IMR-90 (cell line): ENCODE measurements at regions not wholly inside any gene's neighbourhood (a gene's known extent, or its start where the extent isn't known, plus 50 kb on each side); places are given as distances from the start of the nearest gene placed in this dataset.

ENCODE experiments used
- ATAC-seq: fragments of 200-7000 bp; cut with Tn5 transposase; 2 replicates; pipeline ENCODE4 v1.9.1; 2020; ENCODE audit warnings: low read depth, mild to moderate bottlenecking, moderate library complexity
- BruUV-seq: library from RNA; stranded (reverse); fragments of 400-500 nt; replicated peaks from 2 replicates; lab custom pipeline; 2021; lab: Mats Ljungman, UMichigan
- CTCF ChIA-PET: fragments of 300-600 bp; formaldehyde crosslinking; extraction: SDS; loops from one replicate; lab custom pipeline; 2021; ENCODE audit warnings: antibody characterized with exemption; lab: Yijun Ruan, JAX
- POLR2A ChIA-PET: fragments of 300-600 bp; sonication (Branson Sonifier 250); formaldehyde crosslinking; loops from one replicate; lab custom pipeline; 2022; ENCODE audit warnings: antibody characterized with exemption; ENCODE audit not compliant: unreplicated experiment; lab: Charles Lee
- DNase-seq: peaks from one replicate; pipeline ENCODE4 v3.0.0; 2013
- H2AFZ ChIP-seq: replicated peaks from 2 replicates; pipeline ENCODE3; 2013; ENCODE audit warnings: low read length, mild to moderate bottlenecking; ENCODE audit not compliant: poor library complexity
- H2AK5ac ChIP-seq: 2 replicates; pipeline ENCODE4 v1.6.1; 2013; ENCODE audit warnings: low read depth, low read length, inconsistent platforms
- H2AK9ac ChIP-seq: replicated peaks from 2 replicates; pipeline ENCODE3; 2013; ENCODE audit warnings: mild to moderate bottlenecking, low read depth, low read length, moderate library complexity; ENCODE audit not compliant: poor library complexity
- H2BK120ac ChIP-seq: 2 replicates; pipeline ENCODE4 v1.6.1; 2013; ENCODE audit warnings: low read depth, low read length, inconsistent platforms
- H2BK15ac ChIP-seq: 3 replicates; pipeline ENCODE4 v1.6.1; 2013; ENCODE audit warnings: low read depth, low read length, inconsistent platforms
- H2BK20ac ChIP-seq: 2 replicates; pipeline ENCODE4 v1.6.1; 2013; ENCODE audit warnings: low read depth, mild to moderate bottlenecking, inconsistent platforms, low read length, moderate library complexity
- H2BK5ac ChIP-seq: 2 replicates; pipeline ENCODE4 v1.6.1; 2013; ENCODE audit warnings: mild to moderate bottlenecking, low read depth, low read length, inconsistent platforms; ENCODE audit not compliant: poor library complexity, severe bottlenecking
- H3K14ac ChIP-seq: replicated peaks from 2 replicates; pipeline ENCODE4 v1.6.1; 2013; ENCODE audit warnings: low read depth, low read length, inconsistent platforms
- H3K18ac ChIP-seq: 2 replicates; pipeline ENCODE4 v1.6.1; 2013; ENCODE audit warnings: low read depth, low read length, control low read depth
- H3K23ac ChIP-seq: 2 replicates; pipeline ENCODE4 v1.6.1; 2013; ENCODE audit warnings: low read depth, low read length, inconsistent platforms
- H3K27ac ChIP-seq: 2 replicates; pipeline ENCODE4 v1.5.1; 2013; ENCODE audit warnings: mild to moderate bottlenecking, control low read depth, low read length; ENCODE audit not compliant: insufficient read depth
- H3K27me3 ChIP-seq: 2 replicates; pipeline ENCODE4 v1.6.1; 2013; ENCODE audit warnings: low read length; ENCODE audit not compliant: control insufficient read depth, insufficient read depth
- H3K36me3 ChIP-seq: 2 replicates; pipeline ENCODE4 v1.6.1; 2013; ENCODE audit warnings: low read length, mixed read lengths; ENCODE audit not compliant: control insufficient read depth, insufficient read depth
- H3K4ac ChIP-seq: 2 replicates; pipeline ENCODE4 v1.6.1; 2013; ENCODE audit warnings: low read depth, low read length, inconsistent platforms
- H3K4me1 ChIP-seq: 2 replicates; pipeline ENCODE4 v1.6.1; 2013; ENCODE audit warnings: low read length, mixed read lengths; ENCODE audit not compliant: control insufficient read depth, insufficient read depth
- H3K4me2 ChIP-seq: 2 replicates; pipeline ENCODE4 v1.6.1; 2013; ENCODE audit warnings: low read depth, mild to moderate bottlenecking, control low read depth, low read length, moderate library complexity
- H3K4me3 ChIP-seq: 2 replicates; pipeline ENCODE4 v1.5.1; 2013; ENCODE audit warnings: low read depth, mild to moderate bottlenecking, control low read depth, low read length, moderate library complexity; ENCODE audit not compliant: insufficient read depth
- H3K56ac ChIP-seq: 2 replicates; pipeline ENCODE4 v1.6.1; 2013; ENCODE audit warnings: low read length, inconsistent platforms; ENCODE audit not compliant: insufficient read depth; ENCODE audit errors: extremely low read depth
- H3K79me1 ChIP-seq, 2 experiments: 2 replicates each; pipeline ENCODE4 v1.6.1; 2013; ENCODE audit warnings: low read length in 2 of 2, inconsistent platforms in 1 of 2, low read depth in 1 of 2
- H3K9ac ChIP-seq: 2 replicates; pipeline ENCODE4 v1.6.1; 2013; ENCODE audit warnings: low read depth, low read length, control low read depth
- H3K9me1 ChIP-seq: 2 replicates; pipeline ENCODE4 v1.6.1; 2013; ENCODE audit warnings: low read length, inconsistent platforms; ENCODE audit not compliant: insufficient read depth
- H3K9me3 ChIP-seq: 2 replicates; pipeline ENCODE4 v1.6.1; 2013; ENCODE audit warnings: low read length; ENCODE audit not compliant: control insufficient read depth, insufficient read depth
- H4K20me1 ChIP-seq: 2 replicates; pipeline ENCODE4 v1.6.1; 2013; ENCODE audit warnings: low read length, inconsistent platforms; ENCODE audit not compliant: insufficient read depth
- H4K5ac ChIP-seq: 2 replicates; pipeline ENCODE4 v1.6.1; 2013; ENCODE audit warnings: mild to moderate bottlenecking, low read depth, low read length, control low read depth
- H4K8ac ChIP-seq, 2 experiments: 2 replicates each; pipeline ENCODE4 v1.6.1; 2013; ENCODE audit warnings: low read depth in 2 of 2, low read length in 2 of 2, control low read depth in 1 of 2, inconsistent platforms in 1 of 2
- H4K91ac ChIP-seq: 2 replicates; pipeline ENCODE4 v1.6.1; 2013; ENCODE audit warnings: low read depth, low read length, inconsistent platforms; ENCODE audit not compliant: insufficient read depth
- BHLHE40 ChIP-seq: fragments of 150-350 bp; IDR thresholded peaks from 2 replicates; pipeline ENCODE4 v1.6.1; 2016; ENCODE audit warnings: mild to moderate bottlenecking, low read depth, low read length
- CEBPB ChIP-seq: IDR thresholded peaks from 2 replicates; pipeline ENCODE4 v1.6.1; 2012; ENCODE audit warnings: low read depth, low read length, improper control_type of control experiment
- CHD1 ChIP-seq: IDR thresholded peaks from 2 replicates; pipeline ENCODE4 v1.6.1; 2012; ENCODE audit warnings: low read depth, low read length, improper control_type of control experiment
- ELK1 ChIP-seq: fragments of 150-350 bp; IDR thresholded peaks from 2 replicates; pipeline ENCODE4 v1.6.1; 2016; ENCODE audit warnings: low read depth, mild to moderate bottlenecking, low read length, moderate library complexity, borderline replicate concordance
- FOS ChIP-seq: fragments of 150-350 bp; IDR thresholded peaks from 2 replicates; pipeline ENCODE4 v1.6.1; 2016; ENCODE audit warnings: low read depth, low read length
- MAFK ChIP-seq: IDR thresholded peaks from 2 replicates; pipeline ENCODE4 v1.6.1; 2012; ENCODE audit warnings: low read depth, low read length, improper control_type of control experiment
- MAZ ChIP-seq: IDR thresholded peaks from 2 replicates; pipeline ENCODE4 v1.6.1; 2012; ENCODE audit warnings: low read depth, mild to moderate bottlenecking, low read length, improper control_type of control experiment, moderate library complexity, borderline replicate concordance
- MXI1 ChIP-seq: IDR thresholded peaks from 2 replicates; pipeline ENCODE4 v1.6.1; 2012; ENCODE audit warnings: low read depth, mild to moderate bottlenecking, low read length, moderate library complexity, borderline replicate concordance
- POLR2A ChIP-seq: IDR thresholded peaks from 2 replicates; pipeline ENCODE4 v1.6.1; 2012; ENCODE audit warnings: mild to moderate bottlenecking, low read depth, low read length
- RCOR1 ChIP-seq: IDR thresholded peaks from 2 replicates; pipeline ENCODE4 v1.6.1; 2012; ENCODE audit warnings: mild to moderate bottlenecking, low read length, improper control_type of control experiment; ENCODE audit not compliant: insufficient replicate concordance
- RFX5 ChIP-seq: IDR thresholded peaks from 2 replicates; pipeline ENCODE4 v1.8.0; 2012; ENCODE audit warnings: low read depth, mild to moderate bottlenecking, low read length, moderate library complexity
- WGBS, 2 experiments: methylation state at CpG; one replicate each; pipeline versions ENCODE4 v1.1.5 to v1.1.7; 2013; ENCODE audit warnings: missing lambda C conversion rate in 2 of 2; ENCODE audit not compliant: insufficient read length in 1 of 2; ENCODE audit errors: extremely low coverage in 2 of 2; 5-methylcytosine and 5-hydroxymethylcytosine counted together
- dilution Hi-C: fragments of 300-500 bp; cut with HindIII; formaldehyde crosslinking; loops from one replicate; pipeline ENCODE4 v1.14.3; 2018; ENCODE audit warnings: low sequenced_read_pairs; ENCODE audit not compliant: unreplicated experiment
- in situ Hi-C: fragments of 300-500 bp; cut with MboI; formaldehyde crosslinking; loops from 3 replicates; pipeline ENCODE4 v1.14.3; 2019; ENCODE audit warnings: low sequenced_read_pairs, inconsistent platforms, mixed read lengths
- intact Hi-C: fragments of 100-400 bp; cut with micrococcal nuclease; formaldehyde crosslinking; loops from 2 replicates; pipeline ENCODE4 v1.10.0; 2022
- TF ChIP-seq, protein P1 (sequence below): conservative IDR thresholded peaks from 2 replicates; pipeline ENCODE4 v1.5.1; 2012; ENCODE audit warnings: mild to moderate bottlenecking, low read depth, low read length, improper control_type of control experiment

GRCh38 chr3:10757821-10758130 lies 58.3 kb upstream of the SLC6A11 start (continued):
- TF ChIP-seq RCOR1: no peak
- TF ChIP-seq MAFK: no peak
- TF ChIP-seq RFX5: no peak
- TF ChIP-seq CHD1: no peak
- TF ChIP-seq MAZ: no peak

DNA sequence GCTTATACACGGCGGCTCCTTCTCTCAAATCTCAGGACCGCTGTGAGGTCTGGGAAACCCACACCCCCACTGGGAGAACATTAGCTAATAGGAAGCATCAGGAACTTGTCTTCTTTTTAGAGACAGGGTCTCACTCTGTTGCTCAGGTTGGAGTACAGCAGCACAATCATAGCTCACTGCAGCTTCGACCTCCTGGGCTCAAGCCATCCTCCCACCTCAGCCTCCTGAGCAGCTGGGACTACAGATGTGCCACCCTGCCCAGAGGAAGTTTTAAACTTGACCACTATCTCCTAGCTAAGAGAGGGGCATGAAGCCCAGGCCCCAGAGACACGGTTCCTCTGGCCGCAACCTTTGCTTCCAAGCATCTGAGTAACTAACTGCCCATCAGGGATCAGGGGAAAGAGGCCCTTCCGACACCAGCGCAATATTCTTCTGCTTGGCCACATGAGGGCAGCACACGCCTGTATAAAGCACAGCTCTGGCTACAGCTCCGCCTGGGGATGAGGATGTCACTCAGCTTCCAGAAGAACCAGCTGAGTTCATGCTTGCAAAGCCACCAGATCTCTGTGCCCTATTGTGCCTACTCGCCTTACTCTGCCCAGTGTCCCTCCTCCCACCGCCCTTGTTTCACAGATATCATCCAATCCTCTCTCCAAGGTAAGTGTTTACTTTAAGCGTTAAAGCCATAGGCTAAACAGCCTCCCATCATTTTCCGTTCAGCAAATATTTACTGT lies 57.6 kb upstream of the SLC6A11 start:
- Histone ChIP-seq H2AK5ac (no peak overlapping the region), H3K79me1 (no peaks in the 10 kb centered on the region), H3K36me3 (no peaks in the 10 kb centered on the region), H2BK20ac (no peak overlapping the region), H3K9me1 (no peaks in the 10 kb centered on the region), H3K9ac (no peak overlapping the region), H3K14ac (no peak overlapping the region), H4K5ac (no peak overlapping the region), H3K56ac (no peak overlapping the region), H3K4me3 (no peak overlapping the region), H3K23ac (no peak overlapping the region), H2AK9ac (no peak overlapping the region), H4K91ac (no peak overlapping the region), H3K4ac (no peak overlapping the region), H3K18ac (no peak overlapping the region), H3K9me3 (no peaks in the 10 kb centered on the region), H3K4me1 (no peaks in the 10 kb centered on the region), H2AFZ (peak overlapping the region; percentile 28), H3K27me3 (peaks cover 4% of the 10 kb centered on the region; the same call in 1 of the 2 replicates), H3K27ac (no peak overlapping the region), H4K20me1 (no peaks in the 10 kb centered on the region), H3K4me2 (no peak overlapping the region), H2BK5ac (no peak overlapping the region), H4K8ac (no peak overlapping the region), H2BK15ac (no peak overlapping the region), H2BK120ac (no peak overlapping the region)
- 6% methylated on average over 6 of the region's 14 CpGs; no CpG with 5 or more reads in 1 of the 2 experiments for WGBS, 2 experiments
- CTCF ChIA-PET: interaction anchor here (0.6 to 2.5 kb wide), 6 partner anchors 9 to 577 kb away, joined by 3 to 13 read pairs (median 4); no protein-coding TSS in a partner anchor
- intact Hi-C loops (loop anchor here (1.0 to 5.0 kb wide), 5 partner anchors 25 to 576 kb away; no protein-coding TSS in a partner anchor), in situ Hi-C loops (loop anchor here (5.0 to 25.0 kb wide), 3 partner anchors 304 to 904 kb away; no protein-coding TSS in a partner anchor), dilution Hi-C loops (no loop called here)
- no TSS peak for BruUV-seq
- POLR2A ChIA-PET: no interaction called here
- DNase-seq (peak; percentile 66), ATAC-seq (peak; percentile 98)
- TF ChIP-seq MAFK: no peak
- no peak for TF ChIP-seq RFX5
- TF ChIP-seq POLR2A: no peak
- no peak for TF ChIP-seq CHD1
- TF ChIP-seq FOS: no peak
- TF ChIP-seq MXI1: no peak
- no peak for TF ChIP-seq CEBPB
- no peak for TF ChIP-seq MAZ
- TF ChIP-seq ELK1: no peak
- TF ChIP-seq BHLHE40: no peak
- TF ChIP-seq, protein P1, sequence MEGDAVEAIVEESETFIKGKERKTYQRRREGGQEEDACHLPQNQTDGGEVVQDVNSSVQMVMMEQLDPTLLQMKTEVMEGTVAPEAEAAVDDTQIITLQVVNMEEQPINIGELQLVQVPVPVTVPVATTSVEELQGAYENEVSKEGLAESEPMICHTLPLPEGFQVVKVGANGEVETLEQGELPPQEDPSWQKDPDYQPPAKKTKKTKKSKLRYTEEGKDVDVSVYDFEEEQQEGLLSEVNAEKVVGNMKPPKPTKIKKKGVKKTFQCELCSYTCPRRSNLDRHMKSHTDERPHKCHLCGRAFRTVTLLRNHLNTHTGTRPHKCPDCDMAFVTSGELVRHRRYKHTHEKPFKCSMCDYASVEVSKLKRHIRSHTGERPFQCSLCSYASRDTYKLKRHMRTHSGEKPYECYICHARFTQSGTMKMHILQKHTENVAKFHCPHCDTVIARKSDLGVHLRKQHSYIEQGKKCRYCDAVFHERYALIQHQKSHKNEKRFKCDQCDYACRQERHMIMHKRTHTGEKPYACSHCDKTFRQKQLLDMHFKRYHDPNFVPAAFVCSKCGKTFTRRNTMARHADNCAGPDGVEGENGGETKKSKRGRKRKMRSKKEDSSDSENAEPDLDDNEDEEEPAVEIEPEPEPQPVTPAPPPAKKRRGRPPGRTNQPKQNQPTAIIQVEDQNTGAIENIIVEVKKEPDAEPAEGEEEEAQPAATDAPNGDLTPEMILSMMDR: peak; percentile 84
- no peak for TF ChIP-seq RCOR1
